GM12875 (cell line): ENCODE measurements at regions not wholly inside any gene's neighbourhood (a gene's known extent, or its start where the extent isn't known, plus 50 kb on each side); places are given as distances from the start of the nearest gene placed in this dataset.

Source experiments
- H3K4me3 ChIP-seq: one replicate; pipeline ENCODE4 v1.5.1; 2011; ENCODE audit warnings: low read depth, low read length, control low read depth
- CTCF ChIP-seq: IDR thresholded peaks from 2 replicates; pipeline ENCODE4 v1.5.1; 2011; ENCODE audit warnings: low read depth, mild to moderate bottlenecking, control low read depth, inconsistent platforms, low read length, moderate library complexity, borderline replicate concordance; ENCODE audit not compliant: insufficient read depth

- no peak for TF ChIP-seq CTCF
- H3K4me3 ChIP-seq = no peak overlapping the region
These were observed 239.1 kb upstream of the CNTNAP4 start for GRCh38 chr16:76038097-76038496.

DNA sequence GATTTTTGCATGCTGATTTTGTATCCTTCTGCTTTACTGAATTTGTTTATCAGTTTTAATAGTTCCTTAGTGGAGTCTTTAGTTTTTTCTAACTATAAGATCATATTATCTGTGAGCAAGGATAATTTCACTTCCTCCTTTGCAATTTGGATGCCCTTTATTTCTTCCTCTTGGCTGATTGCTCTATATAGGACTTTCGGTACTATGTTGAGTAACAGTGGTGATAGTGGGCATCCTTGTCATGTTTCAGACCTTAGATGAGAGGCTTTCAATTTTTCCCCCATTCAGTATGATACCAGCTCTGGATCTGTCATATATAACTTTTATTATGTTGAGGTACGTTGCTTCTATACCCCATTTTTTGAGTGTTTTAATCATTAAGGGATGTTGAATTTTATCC, 224.5 kb upstream of the CNTNAP4 start:
- H3K4me3 ChIP-seq = no peak overlapping the region
- no peak for TF ChIP-seq CTCF

DNA sequence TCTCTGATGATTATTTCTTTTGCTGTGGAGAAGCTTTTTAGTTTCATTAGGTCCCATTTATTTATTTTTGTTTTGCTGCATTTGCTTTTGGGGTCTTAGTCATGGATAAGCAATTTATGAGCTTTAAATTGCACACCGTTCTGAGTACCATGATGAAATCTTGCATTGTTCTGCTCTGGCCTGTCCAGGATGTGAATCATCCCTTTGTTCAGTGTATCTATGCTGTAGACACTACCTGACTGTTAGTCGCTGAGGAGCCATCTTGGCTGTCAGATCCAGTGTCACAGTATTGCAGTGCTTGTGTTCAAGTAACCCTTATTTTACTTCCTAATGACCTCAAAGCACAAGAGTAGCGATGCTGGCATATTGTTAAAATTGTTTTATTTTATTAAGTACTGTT, 218.0 kb upstream of the CNTNAP4 start:
- no peak for TF ChIP-seq CTCF
- no peak overlapping the region for H3K4me3 ChIP-seq

GRCh38 chr16:76059701-76060100, 217.5 kb upstream of the CNTNAP4 start:
- TF ChIP-seq CTCF = no peak
- H3K4me3 ChIP-seq = no peak overlapping the region

DNA sequence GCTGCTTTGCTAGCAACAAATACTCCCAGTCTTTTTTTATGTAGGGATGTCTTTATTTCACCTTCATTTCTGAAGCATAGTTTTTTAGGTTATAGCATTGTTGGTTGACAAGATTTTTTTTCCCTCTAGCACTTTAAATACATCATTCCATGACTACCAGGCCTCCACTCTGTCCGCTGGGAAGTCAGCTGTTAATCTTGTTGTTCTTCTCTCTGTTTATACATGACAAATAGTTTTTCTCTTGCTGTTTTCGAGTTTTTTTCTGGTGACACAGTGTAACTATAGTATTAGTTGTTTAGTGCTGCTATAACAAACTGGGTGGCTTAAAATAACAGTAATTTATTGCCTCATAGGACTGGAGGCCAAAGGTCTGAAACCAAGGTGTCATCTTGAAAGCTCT, 205.5 kb upstream of the CNTNAP4 start:
- no peak overlapping the region for H3K4me3 ChIP-seq
- TF ChIP-seq CTCF = no peak

- TF ChIP-seq CTCF = no peak
- H3K4me3 ChIP-seq = no peak overlapping the region
These were observed 195.2 kb upstream of the CNTNAP4 start for GRCh38 chr16:76081967-76082366.

DNA sequence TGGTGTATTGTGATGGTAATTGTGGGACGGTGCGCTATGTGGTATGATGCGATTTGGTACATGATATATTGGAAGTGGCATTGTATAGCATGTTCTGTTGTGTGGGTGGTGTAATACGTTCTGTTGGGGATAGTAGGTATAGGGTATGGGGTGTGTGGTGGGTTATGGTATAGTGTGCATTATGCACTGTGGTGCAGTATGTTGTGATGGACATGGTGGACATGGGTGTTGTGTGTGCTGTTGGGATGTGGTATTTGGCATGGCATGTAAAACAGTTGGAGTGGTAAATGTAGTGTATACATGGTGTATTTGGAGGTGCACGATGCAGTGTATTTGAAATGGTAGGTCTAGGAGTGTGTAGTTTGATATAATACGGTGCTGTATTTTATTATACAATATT, 170.6 kb upstream of the CNTNAP4 start:
- no peak for TF ChIP-seq CTCF
- H3K4me3 ChIP-seq = no peak overlapping the region
